H1 (cell line): ENCODE measurements at regions not wholly inside any gene's neighbourhood (a gene's known extent, or its start where the extent isn't known, plus 50 kb on each side); places are given as distances from the start of the nearest gene placed in this dataset.

Experiments used
- CTCF ChIA-PET: fragments of 300-600 bp; sonication (Branson Sonifier 250); formaldehyde crosslinking; loops from one replicate; lab custom pipeline; 2021; ENCODE audit not compliant: partially characterized antibody; lab: Charles Lee
- POLR2A ChIA-PET: fragments of 300-600 bp; sonication (Branson Sonifier 250); formaldehyde crosslinking; loops from one replicate; lab custom pipeline; 2021; ENCODE audit warnings: inconsistent platforms; ENCODE audit not compliant: partially characterized antibody; lab: Charles Lee
- DNase-seq, 2 experiments: peaks; one replicate each; pipeline versions ENCODE4 v3.0.0 to v3.0.0-alpha.2; 2010 to 2022; ENCODE audit warnings: low spot score in 2 of 2, low read depth in 1 of 2, mixed read lengths in 1 of 2
- FAIRE-seq: peaks from 2 replicates; lab custom pipeline; 2011; peaks lifted over from hg19 to GRCh38; lab: Jason Lieb, UNC
- H2AFZ ChIP-seq: 2 replicates; pipeline ENCODE4 v1.8.1; 2012; ENCODE audit warnings: low read length, inconsistent platforms
- H2AK5ac ChIP-seq: 2 replicates; pipeline ENCODE4 v1.6.1; 2013; ENCODE audit warnings: low read depth, low read length
- H2BK120ac ChIP-seq: replicated peaks from 2 replicates; pipeline ENCODE3; 2013; ENCODE audit warnings: low read depth, low read length, inconsistent platforms
- H2BK12ac ChIP-seq: 2 replicates; pipeline ENCODE4 v1.6.1; 2013; ENCODE audit warnings: low read depth, low read length
- H2BK15ac ChIP-seq: 2 replicates; pipeline ENCODE4 v1.6.1; 2013; ENCODE audit warnings: low read length
- H2BK20ac ChIP-seq: 2 replicates; pipeline ENCODE4 v1.6.1; 2013; ENCODE audit warnings: low read length
- H2BK5ac ChIP-seq: 2 replicates; pipeline ENCODE4 v1.6.1; 2013; ENCODE audit warnings: low read depth, low read length
- H3K14ac ChIP-seq: 2 replicates; pipeline ENCODE4 v1.6.1; 2013; ENCODE audit warnings: inconsistent platforms; ENCODE audit not compliant: insufficient read length
- H3K18ac ChIP-seq: 2 replicates; pipeline ENCODE4 v1.6.1; 2013; ENCODE audit warnings: low read length; ENCODE audit errors: extremely low read depth
- H3K23ac ChIP-seq: 2 replicates; pipeline ENCODE4 v1.6.1; 2013; ENCODE audit warnings: inconsistent platforms; ENCODE audit not compliant: insufficient read length
- H3K23me2 ChIP-seq: 2 replicates; pipeline ENCODE4 v1.6.1; 2013; ENCODE audit warnings: low read depth, low read length
- H3K27ac ChIP-seq: 2 replicates; pipeline ENCODE4 v1.6.1; 2011; ENCODE audit warnings: low read depth, low read length, inconsistent platforms
- H3K27me3 ChIP-seq, 4 experiments: replicated peaks in 1 of 4; 1 replicate in 1 of 4; 2 replicates in 3 of 4; pipeline versions ENCODE4 v1.6.1 to v1.8.1; 2011 to 2013; ENCODE audit warnings: low read length in 3 of 4, mild to moderate bottlenecking in 3 of 4, inconsistent platforms in 2 of 4, mixed read lengths in 2 of 4, moderate library complexity in 1 of 4; ENCODE audit not compliant: control insufficient read depth in 3 of 4, insufficient read depth in 3 of 4; ENCODE audit errors: extremely low read depth in 1 of 4
- H3K36me3 ChIP-seq, 4 experiments: 2 replicates each; pipeline versions ENCODE4 v1.6.1 to v1.8.1; 2011 to 2013; ENCODE audit warnings: mild to moderate bottlenecking in 4 of 4, low read length in 3 of 4, moderate library complexity in 2 of 4, control low read depth in 1 of 4, inconsistent platforms in 1 of 4; ENCODE audit not compliant: insufficient read depth in 4 of 4, control insufficient read depth in 2 of 4
- H3K4ac ChIP-seq: replicated peaks from 2 replicates; pipeline ENCODE3; 2013; ENCODE audit warnings: low read length, low read depth, mixed read lengths, inconsistent platforms; ENCODE audit not compliant: insufficient read length
- H3K4me1 ChIP-seq, 4 experiments: replicated peaks in 1 of 4; 1 replicate in 1 of 4; 2 replicates in 3 of 4; pipeline versions ENCODE4 v1.6.1 to v1.8.1; 2011 to 2013; ENCODE audit warnings: low read length in 3 of 4, inconsistent platforms in 2 of 4, mixed read lengths in 1 of 4; ENCODE audit not compliant: insufficient read depth in 4 of 4, control insufficient read depth in 3 of 4
- H3K4me2 ChIP-seq, 2 experiments: 2 replicates each; pipeline versions ENCODE4 v1.6.1 to v1.8.1; 2011 to 2013; ENCODE audit warnings: low read depth in 2 of 2, low read length in 2 of 2, control low read depth in 1 of 2, inconsistent platforms in 1 of 2, mild to moderate bottlenecking in 1 of 2; ENCODE audit not compliant: insufficient read depth in 1 of 2
- H3K4me3 ChIP-seq, 4 experiments: fragments of 200-600, 300-600 bp in 1 of 4; sonication (generic), shearing (Covaris generic), sonication (Bioruptor Twin) in 1 of 4; 2 replicates each; pipeline versions ENCODE4 v1.5.1 to v1.8.1; 2011 to 2016; ENCODE audit warnings: low read length in 4 of 4, low read depth in 3 of 4, control low read depth in 2 of 4, inconsistent platforms in 2 of 4, mild to moderate bottlenecking in 2 of 4, mixed read lengths in 1 of 4, moderate library complexity in 1 of 4; ENCODE audit not compliant: insufficient read depth in 2 of 4; ENCODE audit errors: extremely low read depth in 1 of 4
- H3K56ac ChIP-seq: replicated peaks from 2 replicates; pipeline ENCODE3; 2013; ENCODE audit warnings: low read depth, mild to moderate bottlenecking, mixed read lengths, low read length, inconsistent platforms; ENCODE audit not compliant: insufficient read length
- H3K79me1 ChIP-seq: 2 replicates; pipeline ENCODE4 v1.6.1; 2013; ENCODE audit warnings: low read depth, low read length, control low read depth
- H3K79me2 ChIP-seq, 2 experiments: 2 replicates each; pipeline versions ENCODE4 v1.6.1 to v1.8.1; 2012 to 2013; ENCODE audit warnings: low read length in 2 of 2, mild to moderate bottlenecking in 2 of 2, inconsistent platforms in 1 of 2; ENCODE audit not compliant: insufficient read depth in 2 of 2, control insufficient read depth in 1 of 2
- H3K9ac ChIP-seq, 4 experiments: replicated peaks in 1 of 4; 1 replicate in 1 of 4; 2 replicates in 3 of 4; pipeline versions ENCODE4 v1.6.1 to v1.8.1; 2011 to 2013; ENCODE audit warnings: low read depth in 3 of 4, low read length in 3 of 4, control low read depth in 2 of 4, mild to moderate bottlenecking in 2 of 4, moderate library complexity in 2 of 4, inconsistent platforms in 1 of 4; ENCODE audit errors: extremely low read depth in 1 of 4
- H3K9me3 ChIP-seq, 2 experiments: 2 replicates each; pipeline versions ENCODE4 v1.6.1 to v1.8.1; 2012 to 2013; ENCODE audit warnings: mild to moderate bottlenecking in 2 of 2, moderate library complexity in 2 of 2, control low read depth in 1 of 2, inconsistent platforms in 1 of 2, low read depth in 1 of 2, low read length in 1 of 2, mixed read lengths in 1 of 2; ENCODE audit not compliant: insufficient read depth in 2 of 2
- H4K20me1 ChIP-seq, 2 experiments: replicated peaks in 1 of 2; 2 replicates each; pipeline versions ENCODE3 to v1.8.1; 2011 to 2013; ENCODE audit warnings: inconsistent platforms in 2 of 2, low read length in 2 of 2, mild to moderate bottlenecking in 1 of 2; ENCODE audit not compliant: insufficient read depth in 2 of 2, control insufficient read depth in 1 of 2
- H4K5ac ChIP-seq: 2 replicates; pipeline ENCODE4 v1.6.1; 2013; ENCODE audit warnings: low read length, low read depth, mixed read lengths, inconsistent platforms; ENCODE audit not compliant: insufficient read length
- H4K8ac ChIP-seq: 2 replicates; pipeline ENCODE4 v1.8.0; 2013; ENCODE audit warnings: mild to moderate bottlenecking, moderate library complexity, low read length, inconsistent platforms; ENCODE audit not compliant: insufficient read depth; ENCODE audit errors: extremely low read depth
- H4K91ac ChIP-seq: replicated peaks from 2 replicates; pipeline ENCODE3; 2013; ENCODE audit warnings: low read length, mixed read lengths, inconsistent platforms; ENCODE audit not compliant: insufficient read length
- ASH2L ChIP-seq: fragments of 200-600, 300-600 bp; sonication (generic); IDR thresholded peaks from one replicate; pipeline ENCODE4 v1.7.1; 2017; ENCODE audit warnings: low read length
- CHD1 ChIP-seq: IDR thresholded peaks from 2 replicates; pipeline ENCODE4 v1.6.1; 2012; ENCODE audit warnings: low read depth, low read length, improper control_type of control experiment
- CREB1 ChIP-seq: IDR thresholded peaks from 2 replicates; pipeline ENCODE4 v1.6.1; 2012; ENCODE audit warnings: inconsistent platforms
- EZH2 ChIP-seq: fragments of 200-600 bp; sonication (generic); IDR thresholded peaks from 2 replicates; pipeline ENCODE4 v1.7.1; 2012; ENCODE audit warnings: low read depth, mild to moderate bottlenecking, moderate library complexity, low read length, inconsistent platforms; ENCODE audit not compliant: severe bottlenecking
- GTF2F1 ChIP-seq: IDR thresholded peaks from 2 replicates; pipeline ENCODE4 v1.6.1; 2012; ENCODE audit warnings: low read depth, low read length, improper control_type of control experiment, borderline replicate concordance
- NANOG ChIP-seq: IDR thresholded peaks from 2 replicates; pipeline ENCODE4 v1.6.1; 2011; ENCODE audit warnings: low read length, low read depth, mild to moderate bottlenecking, inconsistent platforms; ENCODE audit not compliant: insufficient read depth, poor library complexity, severe bottlenecking
- NRF1 ChIP-seq: IDR thresholded peaks from 2 replicates; pipeline ENCODE4 v1.6.1; 2011; ENCODE audit warnings: mild to moderate bottlenecking, low read depth, low read length, improper control_type of control experiment
- POLR2AphosphoS5 ChIP-seq: IDR thresholded peaks from 2 replicates; pipeline ENCODE4 v1.6.1; 2011; ENCODE audit warnings: low read depth, low read length
- RBBP5 ChIP-seq: IDR thresholded peaks from 2 replicates; pipeline ENCODE4 v1.7.1; 2012; ENCODE audit warnings: low read depth, mild to moderate bottlenecking, inconsistent platforms, low read length, moderate library complexity, borderline replicate concordance
- RXRA ChIP-seq: IDR thresholded peaks from 2 replicates; pipeline ENCODE4 v1.6.1; 2011; ENCODE audit warnings: low read depth, mild to moderate bottlenecking, low read length, moderate library complexity; ENCODE audit not compliant: insufficient read depth
- SIN3A ChIP-seq, 2 experiments: IDR thresholded peaks in 1 of 2; conservative IDR thresholded peaks in 1 of 2; 2 replicates each; pipeline ENCODE4 v1.6.1; 2011 to 2012; ENCODE audit warnings: low read length in 2 of 2, improper control_type of control experiment in 1 of 2, low read depth in 1 of 2, mild to moderate bottlenecking in 1 of 2
- SP4 ChIP-seq: IDR thresholded peaks from 2 replicates; pipeline ENCODE4 v1.6.1; 2012; ENCODE audit warnings: low read length, inconsistent platforms
- USF2 ChIP-seq: IDR thresholded peaks from 2 replicates; pipeline ENCODE4 v1.6.1; 2011; ENCODE audit warnings: low read length, improper control_type of control experiment
- WGBS, 2 experiments: shearing (Covaris generic) in 1 of 2; methylation state at CpG; one replicate each; pipeline versions ENCODE4 v1.1.6 to v1.1.7; 2013 to 2015; ENCODE audit warnings: low lambda C conversion rate in 2 of 2, mixed read lengths in 2 of 2, inconsistent platforms in 1 of 2, low coverage in 1 of 2, missing lambda C conversion rate in 1 of 2; ENCODE audit not compliant: insufficient replicate concordance in 2 of 2, insufficient coverage in 1 of 2, insufficient read length in 1 of 2; ENCODE audit errors: extremely low coverage in 1 of 2, missing lambda C conversion rate in 1 of 2; 5-methylcytosine and 5-hydroxymethylcytosine counted together

GRCh38 chr14:55519473-55520080 lies 60.4 kb upstream of the KTN1 start:
- Histone ChIP-seq H2BK15ac (no peak overlapping the region), H3K9me3 (no peaks in the 10 kb centered on the region), H3K4me3 (no peak overlapping the region), H2BK12ac (no peak overlapping the region), H3K9ac (no peak overlapping the region), H3K79me2 (no peaks in the 10 kb centered on the region), H3K79me1 (no peaks in the 10 kb centered on the region), H3K23me2 (no peaks in the 10 kb centered on the region), H4K8ac (no peak overlapping the region), H3K27me3 (no peaks in the 10 kb centered on the region), H2BK20ac (no peak overlapping the region), H2BK5ac (no peak overlapping the region), H2BK120ac (no peak overlapping the region), H4K5ac (no peak overlapping the region), H3K4ac (no peak overlapping the region), H3K27ac (no peak overlapping the region), H2AFZ (no peak overlapping the region), H3K23ac (no peak overlapping the region), H3K56ac (no peak overlapping the region), H3K4me2 (no peak overlapping the region), H3K4me1 (no peaks in the 10 kb centered on the region), H3K14ac (no peak overlapping the region), H3K36me3 (no peaks in the 10 kb centered on the region), H3K18ac (no peak overlapping the region), H2AK5ac (no peak overlapping the region), H4K91ac (no peak overlapping the region), H4K20me1 (no peaks in the 10 kb centered on the region)
- FAIRE-seq (no peak), DNase-seq (no peak)
- 83% methylated on average over 1 of the region's 1 CpG; no CpG with 5 or more reads in 1 of the 2 experiments for WGBS, 2 experiments
- POLR2A ChIA-PET: no interaction called here
- CTCF ChIA-PET: interaction anchor here (0.7 to 2.0 kb wide), 7 partner anchors 8 to 156 kb away, joined by 3 to 7 read pairs (median 4); no protein-coding TSS in a partner anchor
- TF ChIP-seq EZH2 (no peak), SP4 (no peak), ASH2L (no peak), CHD1 (no peak), SIN3A (conservative IDR thresholded peaks at IDR 0.05 in 1 of 2, IDR thresholded peaks at IDR 0.05 in 1 of 2; ENCODE audit: low read depth in 1 of 2, low read length in 2 of 2) (no peak), NANOG (no peak), NRF1 (no peak), RXRA (no peak), USF2 (no peak), POLR2AphosphoS5 (no peak), RBBP5 (no peak), GTF2F1 (no peak), CREB1 (no peak)
